GM19372 (cell line): ENCODE measurements at regions not wholly inside any gene's neighbourhood (a gene's known extent, or its start where the extent isn't known, plus 50 kb on each side); places are given as distances from the start of the nearest gene placed in this dataset.
"Not testable (repeated sequence)": the region's sequence is repeated elsewhere in the genome, so short reads cannot be mapped to it uniquely, and the experiment has no call there.

Experiments
- ATAC-seq: cut with Tn5 transposase; IDR thresholded peaks from one replicate; pipeline ENCODE4 v1.9.1; 2021; ENCODE audit warnings: mild to moderate bottlenecking, low read depth, moderate library complexity; ENCODE audit not compliant: unreplicated experiment

DNA sequence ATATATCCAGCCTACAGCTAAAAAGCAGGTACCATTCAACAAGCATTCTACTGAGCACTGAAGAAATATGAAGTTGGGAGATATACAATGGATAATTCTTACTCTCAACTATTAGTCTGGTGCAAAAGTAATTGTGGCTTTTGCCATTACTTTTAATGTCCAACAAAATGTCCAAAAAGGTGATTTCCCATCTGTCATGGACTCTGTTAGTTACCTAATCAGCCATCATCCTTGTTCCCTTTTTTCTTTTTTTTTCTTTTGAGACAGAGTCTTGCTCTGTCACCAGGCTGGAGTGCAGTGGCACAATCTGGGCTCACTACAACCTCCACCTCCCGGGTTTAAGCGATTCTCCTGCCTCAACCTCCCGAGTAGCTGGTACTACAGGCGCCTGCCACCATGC is 76.6 kb upstream of the MON1B start:
- not testable (repeated sequence) for ATAC-seq

GRCh38 chr16:77116856-77117255 is 74.1 kb upstream of the MON1B start:
- no peak for ATAC-seq

- ATAC-seq: no peak
Measured at GRCh38 chr16:77117707-77118106, 73.3 kb upstream of the MON1B start.

GRCh38 chr16:77131398-77131797 is 59.6 kb upstream of the MON1B start:
- ATAC-seq: no peak

GRCh38 chr16:77132051-77132618 is 58.9 kb upstream of the MON1B start:
- ATAC-seq: no peak

DNA sequence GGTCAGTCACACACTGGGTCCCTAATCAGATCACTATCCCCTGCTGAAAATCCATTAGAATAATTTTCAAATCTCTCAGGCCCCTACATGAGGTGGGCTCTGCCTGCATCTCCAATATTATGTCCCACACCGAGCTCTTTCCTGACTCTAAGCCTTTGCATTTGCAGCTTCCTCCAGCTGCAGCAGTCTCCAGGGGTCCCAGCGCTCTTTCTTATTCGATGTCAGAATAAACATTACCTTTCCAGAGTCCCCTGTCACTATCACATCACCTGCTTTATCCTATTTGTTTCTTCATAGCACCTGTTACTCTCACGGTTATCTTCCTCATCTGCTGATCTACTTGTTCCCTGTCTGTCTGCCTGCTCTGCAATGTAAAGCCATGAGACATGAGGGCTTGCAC is 57.3 kb upstream of the MON1B start:
- ATAC-seq: no peak

GRCh38 chr16:77137045-77137444 is 53.9 kb upstream of the MON1B start:
- no peak for ATAC-seq
